Activated CD4-positive, alpha-beta T cell treated with anti-CD3 and anti-CD28 coated beads, Interleukin-2, amount 50 U/mL, for 16 hours (primary cell): ENCODE measurements at regions not wholly inside any gene's neighbourhood (a gene's known extent, or its start where the extent isn't known, plus 50 kb on each side); places are given as distances from the start of the nearest gene placed in this dataset.

Experiments used
- DNase-seq: peaks from one replicate; pipeline ENCODE4 v3.0.0-alpha.2; 2020

GRCh38 chr10:29037348-29038113 is 251.3 kb upstream of the LYZL1 start:
- no peak for DNase-seq

DNA sequence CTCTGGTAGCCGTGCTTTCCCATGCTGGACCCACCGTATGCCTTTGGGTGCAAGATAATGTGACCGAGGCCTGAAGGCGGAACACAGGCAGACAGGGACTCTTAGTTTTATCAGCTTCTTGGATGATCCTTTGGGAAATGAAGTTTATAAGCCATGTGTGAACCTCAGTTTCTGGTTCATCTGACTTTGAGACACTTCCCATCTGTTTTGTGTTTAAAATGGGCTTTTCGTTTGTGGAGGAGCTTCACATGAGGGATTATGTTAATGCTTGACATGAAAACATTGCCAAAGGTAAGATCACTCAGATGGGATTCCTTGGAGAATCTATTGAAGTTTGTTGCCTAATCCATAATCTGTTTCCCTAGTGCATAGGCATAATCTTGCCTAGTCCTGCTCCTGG is 249.8 kb upstream of the LYZL1 start:
- no peak for DNase-seq

DNA sequence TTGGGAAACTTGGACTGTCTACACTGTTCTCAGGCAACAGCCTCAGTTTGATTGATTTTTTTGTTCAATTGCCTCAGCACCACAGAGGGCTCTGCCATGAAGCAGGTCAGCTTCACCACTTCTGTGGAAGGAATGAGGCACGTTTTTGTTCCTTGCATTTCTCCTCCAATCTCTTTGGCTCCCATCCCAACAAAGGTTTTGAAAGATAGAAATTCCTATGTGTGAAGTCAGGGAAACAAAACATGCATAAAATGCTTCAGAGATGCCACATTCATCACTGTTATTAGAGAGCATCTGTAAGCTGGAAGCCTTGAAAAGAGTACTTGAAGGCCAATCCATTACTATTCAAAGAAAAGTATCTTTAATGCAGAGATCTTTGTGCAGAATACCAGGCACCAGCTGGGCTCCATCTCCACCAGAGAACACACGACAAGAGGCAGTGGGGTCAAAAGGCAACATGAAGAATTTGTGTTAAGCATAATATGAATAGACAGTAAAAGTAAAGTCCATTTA is 249.1 kb upstream of the LYZL1 start:
- no peak for DNase-seq

- no peak for DNase-seq
Measured at GRCh38 chr10:29041616-29042015, 247.3 kb upstream of the LYZL1 start.

GRCh38 chr10:29048506-29048905 is 240.4 kb upstream of the LYZL1 start:
- no peak for DNase-seq

DNA sequence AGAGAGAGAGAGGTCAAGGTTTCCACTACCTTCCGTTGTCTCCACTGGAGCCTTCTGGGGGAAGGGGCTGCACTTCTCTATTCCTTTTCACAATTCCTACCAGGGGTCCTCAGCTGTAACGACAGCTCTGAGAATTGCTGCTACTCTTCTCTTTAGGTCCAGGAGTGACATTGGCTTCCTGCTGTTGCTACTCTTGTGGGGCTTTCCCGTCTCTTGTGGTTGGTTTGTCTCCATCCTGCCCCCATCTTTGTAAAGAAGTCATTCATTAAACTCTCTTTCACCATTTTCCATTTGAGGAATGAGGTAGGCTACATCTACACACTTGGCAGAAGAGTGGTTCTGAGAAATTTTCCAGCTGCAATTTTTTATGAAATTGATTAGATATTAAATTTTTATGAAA is 238.8 kb upstream of the LYZL1 start:
- no peak for DNase-seq

DNA sequence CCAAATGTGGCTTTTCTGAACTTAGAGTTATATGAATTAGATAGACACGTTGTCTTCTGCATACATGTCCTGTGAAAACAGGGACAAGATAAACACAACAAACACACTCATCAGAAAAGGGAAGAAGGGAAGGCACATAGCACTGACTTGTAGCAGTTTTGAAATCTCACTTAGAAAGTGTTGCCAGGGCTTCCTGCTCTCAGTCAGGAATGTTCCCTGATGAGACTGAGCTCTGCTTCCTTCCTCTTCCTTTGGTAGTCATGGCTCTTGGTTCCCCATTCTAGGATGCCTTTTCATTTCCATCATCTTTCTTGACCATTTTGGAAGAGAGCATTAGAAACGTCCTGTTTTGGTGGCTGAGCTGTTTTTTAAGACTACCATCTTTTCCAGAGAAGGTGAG is 233.8 kb upstream of the LYZL1 start:
- DNase-seq: no peak

- DNase-seq: no peak
Measured at GRCh38 chr10:29056729-29057128, 232.1 kb upstream of the LYZL1 start.

DNA sequence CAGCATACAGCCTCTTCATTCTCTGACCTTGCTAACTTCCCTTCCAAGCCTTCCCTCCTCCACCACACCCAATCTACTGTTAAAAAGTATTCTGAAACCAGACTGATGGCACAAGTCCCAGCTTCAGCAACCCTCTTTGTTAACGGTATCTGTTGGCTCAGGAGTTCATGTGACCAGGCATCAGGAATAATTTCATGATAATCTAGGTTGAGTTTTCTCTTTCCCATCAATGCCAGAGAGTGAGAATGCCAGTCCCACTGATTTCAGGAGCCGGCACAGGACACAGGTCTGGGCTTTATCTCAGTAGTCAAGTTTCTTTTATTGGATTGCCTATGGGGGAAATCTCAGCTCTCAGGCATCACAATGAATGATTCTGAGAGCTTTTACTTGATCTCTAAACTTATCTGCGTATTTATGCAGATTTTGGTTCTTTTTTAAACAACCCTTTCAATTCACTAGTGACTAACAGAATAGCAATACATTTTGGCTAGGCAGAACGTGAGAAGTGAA is 231.0 kb upstream of the LYZL1 start:
- DNase-seq: no peak

- DNase-seq: no peak
Measured at GRCh38 chr10:29063806-29064644, 224.8 kb upstream of the LYZL1 start.

DNA sequence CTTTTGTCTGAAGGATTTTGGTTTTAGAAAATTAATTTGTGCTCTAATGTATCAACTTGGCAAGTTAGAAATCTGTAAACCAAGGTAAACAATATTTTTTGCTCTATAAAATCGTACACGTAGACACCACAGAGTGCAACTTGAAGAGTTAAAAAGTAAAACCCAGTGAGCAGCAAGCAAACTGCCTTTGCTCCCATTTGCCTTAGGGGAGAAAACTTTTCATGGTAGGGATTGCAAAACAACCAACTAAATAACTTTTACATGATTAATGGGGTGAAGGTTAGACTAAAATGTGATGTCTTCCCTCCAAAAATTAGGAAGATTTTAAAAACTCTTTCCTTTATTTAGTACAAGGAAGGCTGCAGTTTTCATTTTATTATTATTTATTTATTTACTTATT is 224.2 kb upstream of the LYZL1 start:
- no peak for DNase-seq

- no peak for DNase-seq
Measured at GRCh38 chr10:29067161-29067560, 221.7 kb upstream of the LYZL1 start.

DNA sequence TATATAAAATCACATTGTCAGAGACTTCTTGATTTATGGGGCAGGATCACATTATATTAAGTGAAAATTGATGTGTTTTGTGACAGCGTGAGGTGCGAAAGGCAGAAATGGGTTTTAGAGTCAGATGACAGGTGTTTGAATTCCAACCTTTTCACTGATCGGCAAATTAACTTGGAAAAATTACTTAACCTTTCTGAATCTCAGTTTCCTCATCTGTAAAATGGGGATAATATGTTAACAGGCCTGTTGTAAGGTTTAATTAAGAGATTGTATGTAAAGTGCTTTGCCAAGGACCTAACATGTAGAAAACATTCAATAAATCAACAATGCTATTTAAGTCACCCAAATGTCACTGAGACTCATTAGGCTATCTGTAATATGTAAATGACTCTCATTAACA is 221.2 kb upstream of the LYZL1 start:
- DNase-seq: no peak

GRCh38 chr10:29068302-29068701 is 220.6 kb upstream of the LYZL1 start:
- no peak for DNase-seq

DNA sequence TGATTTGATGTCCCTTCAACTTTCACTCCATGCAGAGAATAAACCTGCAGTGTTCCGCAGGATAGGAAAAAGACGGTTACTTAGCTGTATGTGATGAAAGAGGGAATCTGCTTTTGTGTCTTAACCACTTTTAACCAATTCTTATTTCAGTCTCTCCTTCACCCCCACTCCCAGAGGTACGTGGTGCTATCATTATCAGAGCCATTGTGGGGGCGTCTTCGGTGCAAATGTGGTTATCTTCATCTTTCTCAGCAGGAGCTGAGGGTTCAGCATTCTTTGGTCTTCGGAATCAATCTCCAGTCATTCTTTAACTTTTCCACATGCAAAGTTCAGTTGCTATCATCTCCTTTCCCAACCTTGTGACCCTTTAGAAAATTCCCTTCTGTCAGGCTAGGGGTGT is 219.9 kb upstream of the LYZL1 start:
- DNase-seq: no peak

- no peak for DNase-seq
Measured at GRCh38 chr10:29069941-29070340, 218.9 kb upstream of the LYZL1 start.

GRCh38 chr10:29078919-29079318 is 210.0 kb upstream of the LYZL1 start:
- no peak for DNase-seq

DNA sequence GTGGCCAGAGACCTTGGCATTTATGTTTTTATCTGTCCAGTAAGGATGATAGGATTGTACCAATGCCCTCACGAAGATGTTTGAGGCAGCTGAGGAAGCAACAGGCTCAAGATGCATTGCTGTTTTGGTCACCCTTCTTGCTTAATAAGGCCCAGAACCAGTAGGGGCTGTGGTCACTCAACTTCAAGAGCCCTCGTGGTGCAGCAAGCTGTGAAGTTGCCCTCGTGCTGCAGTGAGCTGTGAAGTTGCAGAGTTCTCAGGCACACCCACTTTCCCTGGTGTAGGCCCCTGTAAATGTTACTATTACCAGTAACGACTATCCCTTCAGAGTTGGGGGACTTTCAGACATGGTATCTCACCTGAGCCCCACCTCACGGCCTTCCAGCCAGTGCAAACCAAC is 207.6 kb upstream of the LYZL1 start:
- no peak for DNase-seq

GRCh38 chr10:29081951-29082685 is 206.8 kb upstream of the LYZL1 start:
- no peak for DNase-seq

DNA sequence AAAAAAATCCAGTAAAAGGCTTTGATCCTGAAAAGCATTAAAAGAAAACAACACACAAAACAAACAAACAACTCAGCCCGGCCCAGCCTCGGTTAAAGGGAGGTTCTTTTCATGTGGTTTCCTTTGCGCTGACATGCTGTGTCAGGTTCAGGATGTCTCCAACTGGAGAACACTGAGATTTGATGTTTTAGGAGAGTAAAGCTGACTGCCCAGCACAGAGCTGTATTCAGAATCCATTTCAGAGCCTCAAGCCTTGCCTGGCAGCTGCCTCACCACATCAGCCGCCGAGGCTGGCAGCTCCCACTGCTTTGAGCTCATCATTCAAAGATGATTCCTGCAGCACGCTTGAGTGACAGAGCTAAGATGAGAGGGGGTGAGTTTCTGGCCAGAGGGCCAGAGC is 205.8 kb upstream of the LYZL1 start:
- DNase-seq: no peak

GRCh38 chr10:29084681-29085307 is 204.1 kb upstream of the LYZL1 start:
- no peak for DNase-seq

- no peak for DNase-seq
Measured at GRCh38 chr10:29089091-29089490, 199.8 kb upstream of the LYZL1 start.

DNA sequence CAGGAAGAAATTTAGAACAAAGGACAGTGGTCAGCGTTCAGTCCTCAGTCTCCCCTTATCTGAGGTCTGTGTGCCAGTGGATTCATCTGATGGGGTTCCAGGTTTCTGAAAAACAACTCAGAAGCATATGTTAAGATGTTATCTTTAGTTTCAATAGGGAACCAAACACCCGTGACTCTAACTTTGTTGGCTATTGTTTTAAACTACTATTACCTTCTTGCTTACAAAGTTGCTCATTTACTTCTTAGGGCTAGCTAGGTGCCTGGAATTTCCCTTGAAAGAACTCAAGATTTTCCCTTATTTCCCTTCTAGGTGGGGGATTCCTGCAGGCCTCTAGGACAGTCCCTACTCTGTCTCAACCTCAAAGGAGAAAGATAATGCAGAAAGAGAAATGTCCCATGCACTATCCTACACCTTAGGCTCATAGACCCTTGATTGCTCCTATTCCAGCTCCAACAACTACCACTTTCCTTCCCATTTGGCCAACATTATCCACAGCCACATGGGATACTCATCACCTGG is 192.5 kb upstream of the LYZL1 start:
- no peak for DNase-seq
